ENCODE measurements at regions not wholly inside any gene's neighbourhood (a gene's known extent, or its start where the extent isn't known, plus 50 kb on each side); places are given as distances from the start of the nearest gene placed in this dataset.
A peak's percentile ranks its signal among the peaks of the same experiment; 100 is the strongest.

DNA sequence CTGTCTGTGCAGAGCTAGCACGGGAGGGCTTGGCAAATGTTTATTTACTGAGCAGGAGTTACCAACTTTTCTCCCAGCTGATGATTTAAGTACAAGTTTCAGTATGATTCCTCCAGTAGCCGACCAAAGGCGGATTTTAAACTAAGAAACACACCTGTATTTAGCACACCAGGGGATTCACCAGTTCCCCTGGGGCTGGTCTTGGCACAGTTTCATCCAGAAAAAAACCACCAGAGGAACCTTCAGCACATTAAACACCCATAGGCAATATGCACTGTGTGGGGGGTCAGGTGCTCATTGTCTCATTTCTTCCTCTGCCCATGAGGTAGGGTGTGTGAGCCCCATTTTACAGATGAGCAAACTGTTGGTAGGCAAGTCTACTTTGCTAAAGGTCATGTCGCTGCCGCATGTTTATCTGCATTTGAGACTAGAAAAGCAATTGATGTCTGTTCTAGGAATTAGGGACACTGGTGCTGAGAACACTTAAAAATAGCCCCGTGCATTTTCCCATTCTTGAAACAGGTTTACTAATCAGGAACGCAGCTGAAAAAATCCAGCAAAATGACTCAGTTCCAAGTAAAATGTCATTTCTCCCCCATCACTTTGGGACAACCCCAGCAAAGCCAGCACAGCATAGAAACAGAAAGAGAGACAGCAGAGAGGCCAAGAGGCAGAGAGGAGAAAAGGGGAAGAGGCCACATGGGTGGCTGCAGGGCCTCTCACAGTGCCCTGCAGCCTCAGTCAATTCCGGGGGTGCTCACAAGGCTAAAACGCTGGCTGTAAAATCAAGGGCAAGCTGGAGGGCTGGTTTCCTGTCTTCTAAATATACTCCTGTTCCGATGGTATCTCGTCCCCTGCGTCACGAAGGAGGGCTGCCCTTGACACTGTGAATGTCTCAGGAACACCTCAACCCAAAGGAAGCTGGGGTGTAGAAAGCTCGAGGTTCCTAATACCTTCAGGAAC is 166.8 kb upstream of the ID2 start:
- Mint-ChIP-seq H3K27ac (peak overlapping the region in 1 of 3 experiments; percentile 30; a peak in 1 of 7 replicates), H3K27me3 (ENCODE audit: low read depth) (peaks cover 9% of the 10 kb centered on the region), H3K4me3 (no peak overlapping the region), H3K4me1 (no peaks in the 10 kb centered on the region), H3K9me3 (peaks cover 23 to 29% of the 10 kb centered on the region in 2 experiments), H3K36me3 (ENCODE audit: insufficient read depth in 1 of 3, low read depth in 3 of 3) (peaks cover 3 to 23% (median 4%) of the 10 kb centered on the region in 3 experiments; a peak in 6 of 7 replicates)
- H3K23me2 ChIP-seq (ENCODE audit: insufficient read length, low read depth, low read length, poor library complexity, severe bottlenecking): no peaks in the 10 kb centered on the region
- WGBS (ENCODE audit: extremely low coverage, insufficient read length, low lambda C conversion rate): no CpG with 5 or more reads among the region's 14 CpGs
- H3K18ac ChIP-seq (ENCODE audit: insufficient read length, low read depth, low read length): no peak overlapping the region
- no peaks in the 10 kb centered on the region for H3K4me1 ChIP-seq (ENCODE audit: insufficient read depth, low read length)
- H2AK5ac ChIP-seq (ENCODE audit: insufficient read length, low read length): no peak overlapping the region
- H2BK15ac ChIP-seq (ENCODE audit: low read depth, low read length): no peak overlapping the region
- H3K4me2 ChIP-seq (ENCODE audit: insufficient read depth, insufficient read length, low read length): no peak overlapping the region
- no peak overlapping the region for H3K23ac ChIP-seq (ENCODE audit: insufficient read length, low read depth, low read length)
- no peak overlapping the region for H3K14ac ChIP-seq (ENCODE audit: insufficient read depth, low read length)
- H4K91ac ChIP-seq (ENCODE audit: insufficient read length, low read depth, low read length): no peak overlapping the region
- H2BK20ac ChIP-seq (ENCODE audit: low read depth, low read length, poor library complexity, severe bottlenecking): no peak overlapping the region
- H3K9ac ChIP-seq (ENCODE audit: extremely low read depth, insufficient read length, low read length): no peak overlapping the region
- no peak overlapping the region for H2AFZ ChIP-seq (ENCODE audit: low read length)
- H3K79me1 ChIP-seq (ENCODE audit: insufficient read depth, low read depth, low read length, poor library complexity, severe bottlenecking): no peaks in the 10 kb centered on the region
- H3K79me2 ChIP-seq (ENCODE audit: insufficient read depth, low read length): no peaks in the 10 kb centered on the region
- H3K4ac ChIP-seq (ENCODE audit: low read depth, low read length): no peak overlapping the region
- H4K8ac ChIP-seq (replicated peaks; ENCODE audit: insufficient read length, low read depth, low read length): no peak overlapping the region
- no peak overlapping the region for H4K5ac ChIP-seq (ENCODE audit: insufficient read length, low read depth, low read length)
- TF ChIP-seq, protein P1, sequence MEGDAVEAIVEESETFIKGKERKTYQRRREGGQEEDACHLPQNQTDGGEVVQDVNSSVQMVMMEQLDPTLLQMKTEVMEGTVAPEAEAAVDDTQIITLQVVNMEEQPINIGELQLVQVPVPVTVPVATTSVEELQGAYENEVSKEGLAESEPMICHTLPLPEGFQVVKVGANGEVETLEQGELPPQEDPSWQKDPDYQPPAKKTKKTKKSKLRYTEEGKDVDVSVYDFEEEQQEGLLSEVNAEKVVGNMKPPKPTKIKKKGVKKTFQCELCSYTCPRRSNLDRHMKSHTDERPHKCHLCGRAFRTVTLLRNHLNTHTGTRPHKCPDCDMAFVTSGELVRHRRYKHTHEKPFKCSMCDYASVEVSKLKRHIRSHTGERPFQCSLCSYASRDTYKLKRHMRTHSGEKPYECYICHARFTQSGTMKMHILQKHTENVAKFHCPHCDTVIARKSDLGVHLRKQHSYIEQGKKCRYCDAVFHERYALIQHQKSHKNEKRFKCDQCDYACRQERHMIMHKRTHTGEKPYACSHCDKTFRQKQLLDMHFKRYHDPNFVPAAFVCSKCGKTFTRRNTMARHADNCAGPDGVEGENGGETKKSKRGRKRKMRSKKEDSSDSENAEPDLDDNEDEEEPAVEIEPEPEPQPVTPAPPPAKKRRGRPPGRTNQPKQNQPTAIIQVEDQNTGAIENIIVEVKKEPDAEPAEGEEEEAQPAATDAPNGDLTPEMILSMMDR (conservative IDR thresholded peaks at IDR 0.05): no peak
- H2BK12ac ChIP-seq (ENCODE audit: insufficient read length, low read depth, low read length): no peak overlapping the region
- H4K20me1 ChIP-seq (ENCODE audit: control insufficient read depth, insufficient read depth, insufficient read length): no peaks in the 10 kb centered on the region
- H3K27me3 ChIP-seq (ENCODE audit: insufficient read depth, low read length): no peaks in the 10 kb centered on the region
- H3K27ac ChIP-seq (ENCODE audit: insufficient read length, low read depth, low read length): no peak overlapping the region
- H2BK5ac ChIP-seq (ENCODE audit: insufficient read length, low read length): no peak overlapping the region
- no peaks in the 10 kb centered on the region for H3K9me3 ChIP-seq (ENCODE audit: control insufficient read depth, low read depth, low read length)
- no peak for DNase-seq
- H2BK120ac ChIP-seq (ENCODE audit: low read depth, low read length, poor library complexity, severe bottlenecking): no peak overlapping the region
- no peak overlapping the region for H3K56ac ChIP-seq (ENCODE audit: insufficient read length, low read depth, low read length)
- no peak overlapping the region for H3T11ph ChIP-seq (ENCODE audit: low read length)

Measured in H9 (cell line).